DND-41 (cell line): ENCODE measurements at regions not wholly inside any gene's neighbourhood (a gene's known extent, or its start where the extent isn't known, plus 50 kb on each side); places are given as distances from the start of the nearest gene placed in this dataset.

Experiments used
- ATAC-seq: fragments of 200-7000 bp; cut with Tn5 transposase; 3 replicates; pipeline ENCODE4 v1.9.1; 2021; ENCODE audit warnings: low read depth; ENCODE audit not compliant: insufficient read depth
- DNase-seq: peaks from one replicate; pipeline ENCODE4 v3.0.0-alpha.2; 2020
- H2AFZ ChIP-seq: 2 replicates; pipeline ENCODE4 v1.6.0; 2012; ENCODE audit warnings: low read depth, low read length
- H3K27ac ChIP-seq: 2 replicates; pipeline ENCODE4 v1.5.1; 2012; ENCODE audit warnings: low read length, inconsistent platforms
- H3K27me3 ChIP-seq: fragments of 200-600 bp; sonication (generic); 2 replicates; pipeline ENCODE4 v1.6.0; 2012; ENCODE audit warnings: low read length, mild to moderate bottlenecking, inconsistent platforms; ENCODE audit not compliant: insufficient read depth, poor library complexity
- H3K36me3 ChIP-seq: 2 replicates; pipeline ENCODE4 v1.5.1; 2012; ENCODE audit warnings: low read length, inconsistent platforms; ENCODE audit not compliant: insufficient read depth
- H3K4me1 ChIP-seq: 2 replicates; pipeline ENCODE4 v1.5.1; 2012; ENCODE audit warnings: mild to moderate bottlenecking, low read length; ENCODE audit not compliant: insufficient read depth
- H3K4me2 ChIP-seq: 2 replicates; pipeline ENCODE4 v1.6.0; 2012; ENCODE audit warnings: mild to moderate bottlenecking, moderate library complexity, low read length, inconsistent platforms; ENCODE audit not compliant: insufficient read depth
- H3K4me3 ChIP-seq, 2 experiments: fragments of 200-600 bp in 1 of 2; shearing (Covaris generic) in 1 of 2; 2 replicates each; pipeline ENCODE4 v1.5.1; 2012 to 2016; ENCODE audit warnings: inconsistent platforms in 2 of 2, low read length in 2 of 2, mild to moderate bottlenecking in 2 of 2, low read depth in 1 of 2, moderate library complexity in 1 of 2
- H3K79me2 ChIP-seq: 2 replicates; pipeline ENCODE4 v1.6.0; 2012; ENCODE audit warnings: low read length, inconsistent platforms; ENCODE audit not compliant: insufficient read depth
- H3K9ac ChIP-seq: 2 replicates; pipeline ENCODE4 v1.6.0; 2012; ENCODE audit warnings: low read depth, mild to moderate bottlenecking, inconsistent platforms, low read length, moderate library complexity
- H3K9me3 ChIP-seq: 2 replicates; pipeline ENCODE4 v1.5.1; 2012; ENCODE audit warnings: low read length, moderate library complexity, mild to moderate bottlenecking, inconsistent platforms; ENCODE audit not compliant: insufficient read depth, severe bottlenecking
- H4K20me1 ChIP-seq: 2 replicates; pipeline ENCODE4 v1.6.0; 2012; ENCODE audit warnings: low read length; ENCODE audit not compliant: insufficient read depth
- EZH2 ChIP-seq: IDR thresholded peaks from 3 replicates; pipeline ENCODE4 v1.6.1; 2012; ENCODE audit warnings: borderline replicate concordance, low read depth, mild to moderate bottlenecking, moderate library complexity, low read length, inconsistent platforms; ENCODE audit not compliant: severe bottlenecking
- TF ChIP-seq, protein P1 (sequence below): IDR thresholded peaks from 2 replicates; pipeline ENCODE4 v1.5.1; 2012; ENCODE audit warnings: borderline replicate concordance, low read length, moderate library complexity, mild to moderate bottlenecking; ENCODE audit not compliant: poor library complexity, severe bottlenecking; ENCODE audit errors: extremely low read depth

GRCh38 chr20:61176874-61177273, 75.2 kb upstream of the CDH4 start:
- H3K27ac ChIP-seq, result no peak overlapping the region
- no peaks in the 10 kb centered on the region for H3K9me3 ChIP-seq
- ATAC-seq (no peak), DNase-seq (no peak)
- H4K20me1 ChIP-seq, result no peaks in the 10 kb centered on the region
- H2AFZ ChIP-seq, result no peak overlapping the region
- no peak overlapping the region for H3K4me3 ChIP-seq
- peaks cover 22% of the 10 kb centered on the region for H3K27me3 ChIP-seq
- no peaks in the 10 kb centered on the region for H3K79me2 ChIP-seq
- H3K4me1 ChIP-seq, result no peaks in the 10 kb centered on the region
- no peak overlapping the region for H3K9ac ChIP-seq
- TF ChIP-seq, protein P1, sequence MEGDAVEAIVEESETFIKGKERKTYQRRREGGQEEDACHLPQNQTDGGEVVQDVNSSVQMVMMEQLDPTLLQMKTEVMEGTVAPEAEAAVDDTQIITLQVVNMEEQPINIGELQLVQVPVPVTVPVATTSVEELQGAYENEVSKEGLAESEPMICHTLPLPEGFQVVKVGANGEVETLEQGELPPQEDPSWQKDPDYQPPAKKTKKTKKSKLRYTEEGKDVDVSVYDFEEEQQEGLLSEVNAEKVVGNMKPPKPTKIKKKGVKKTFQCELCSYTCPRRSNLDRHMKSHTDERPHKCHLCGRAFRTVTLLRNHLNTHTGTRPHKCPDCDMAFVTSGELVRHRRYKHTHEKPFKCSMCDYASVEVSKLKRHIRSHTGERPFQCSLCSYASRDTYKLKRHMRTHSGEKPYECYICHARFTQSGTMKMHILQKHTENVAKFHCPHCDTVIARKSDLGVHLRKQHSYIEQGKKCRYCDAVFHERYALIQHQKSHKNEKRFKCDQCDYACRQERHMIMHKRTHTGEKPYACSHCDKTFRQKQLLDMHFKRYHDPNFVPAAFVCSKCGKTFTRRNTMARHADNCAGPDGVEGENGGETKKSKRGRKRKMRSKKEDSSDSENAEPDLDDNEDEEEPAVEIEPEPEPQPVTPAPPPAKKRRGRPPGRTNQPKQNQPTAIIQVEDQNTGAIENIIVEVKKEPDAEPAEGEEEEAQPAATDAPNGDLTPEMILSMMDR, result no peak
- no peak for TF ChIP-seq EZH2
- no peak overlapping the region for H3K4me2 ChIP-seq
- no peaks in the 10 kb centered on the region for H3K36me3 ChIP-seq

GRCh38 chr20:61178551-61179071, 73.5 kb upstream of the CDH4 start:
- DNase-seq (no peak), ATAC-seq (no peak)
- Histone ChIP-seq H3K4me2 (no peak overlapping the region), H4K20me1 (no peaks in the 10 kb centered on the region), H3K27ac (no peak overlapping the region), H3K36me3 (no peaks in the 10 kb centered on the region), H3K4me3 (no peak overlapping the region), H3K27me3 (peaks cover 31% of the 10 kb centered on the region), H3K4me1 (no peaks in the 10 kb centered on the region), H3K79me2 (no peaks in the 10 kb centered on the region), H2AFZ (no peak overlapping the region), H3K9me3 (no peaks in the 10 kb centered on the region), H3K9ac (no peak overlapping the region)
- no peak for TF ChIP-seq EZH2
- TF ChIP-seq, protein P1, result no peak

DNA sequence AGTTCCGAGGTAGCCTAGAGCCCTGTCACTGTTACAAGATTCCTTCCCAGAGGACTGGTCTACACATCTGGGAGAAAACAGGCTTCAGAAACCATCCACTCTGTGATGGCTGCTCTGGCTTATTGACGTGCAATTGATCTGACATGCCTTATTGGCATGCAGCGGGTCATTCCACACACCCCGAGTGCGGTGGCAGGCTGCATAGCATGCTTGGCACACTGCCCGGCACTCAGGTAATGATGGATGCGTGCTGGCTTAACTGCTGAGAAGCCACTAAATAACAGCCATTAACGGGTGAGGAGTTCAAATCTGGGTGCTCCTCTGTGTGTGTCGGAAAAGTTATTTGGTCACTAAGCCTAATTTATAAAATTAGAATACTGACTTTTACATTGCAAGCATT, 67.9 kb upstream of the CDH4 start:
- Histone ChIP-seq H3K4me1 (no peaks in the 10 kb centered on the region), H3K36me3 (no peaks in the 10 kb centered on the region), H3K27ac (no peak overlapping the region), H3K79me2 (no peaks in the 10 kb centered on the region), H3K4me2 (no peak overlapping the region), H3K9me3 (no peaks in the 10 kb centered on the region), H3K4me3 (no peak overlapping the region), H3K9ac (no peak overlapping the region), H2AFZ (no peak overlapping the region), H4K20me1 (no peaks in the 10 kb centered on the region), H3K27me3 (peaks cover 24% of the 10 kb centered on the region)
- ATAC-seq (no peak), DNase-seq (no peak)
- TF ChIP-seq, protein P1, result no peak
- TF ChIP-seq EZH2, result no peak

GRCh38 chr20:61185181-61185580, 66.9 kb upstream of the CDH4 start:
- H3K4me3 ChIP-seq, result no peak overlapping the region

More at GRCh38 chr20:61185181-61185580, 66.9 kb upstream of the CDH4 start:
- Histone ChIP-seq H3K79me2 (no peaks in the 10 kb centered on the region), H2AFZ (no peak overlapping the region), H4K20me1 (no peaks in the 10 kb centered on the region), H3K36me3 (no peaks in the 10 kb centered on the region), H3K4me2 (no peak overlapping the region), H3K27me3 (peaks cover 26% of the 10 kb centered on the region), H3K27ac (no peak overlapping the region), H3K4me1 (no peaks in the 10 kb centered on the region), H3K9ac (no peak overlapping the region), H3K9me3 (no peaks in the 10 kb centered on the region)
- DNase-seq, result no peak
- TF ChIP-seq EZH2, result no peak
- TF ChIP-seq, protein P1, result no peak
- ATAC-seq, result no peak
